Prostate gland (tissue), 2 donors: ENCODE measurements at regions not wholly inside any gene's neighbourhood (a gene's known extent, or its start where the extent isn't known, plus 50 kb on each side); places are given as distances from the start of the nearest gene placed in this dataset.

Source experiments
- CTCF ChIP-seq, 4 experiments: fragments of 200-600 bp in 2 of 4; fragments of 450-650 bp in 2 of 4; sonication (generic) in 2 of 4; IDR thresholded peaks; 1 replicate in 3 of 4; 2 replicates in 1 of 4; pipeline ENCODE4 v1.5.1; 2016 to 2019; ENCODE audit warnings: antibody characterized with exemption in 4 of 4, mild to moderate bottlenecking in 2 of 4, moderate library complexity in 2 of 4
- POLR2AphosphoS5 ChIP-seq: sonication (generic); formaldehyde crosslinking; IDR thresholded peaks from one replicate; pipeline ENCODE4 v1.6.1; 2017; ENCODE audit warnings: antibody characterized with exemption

GRCh38 chr3:148510561-148510960, 187.1 kb upstream of the AGTR1 start:
- TF ChIP-seq CTCF (IDR thresholded peaks at IDR 0.05) (no peak), POLR2AphosphoS5 (no peak)
